HG03342 (cell line): ENCODE measurements at regions not wholly inside any gene's neighbourhood (a gene's known extent, or its start where the extent isn't known, plus 50 kb on each side); places are given as distances from the start of the nearest gene placed in this dataset.

Source experiments
- ATAC-seq: cut with Tn5 transposase; IDR thresholded peaks from one replicate; pipeline ENCODE4 v1.9.1; 2021; ENCODE audit warnings: mild to moderate bottlenecking, moderate library complexity; ENCODE audit not compliant: unreplicated experiment

DNA sequence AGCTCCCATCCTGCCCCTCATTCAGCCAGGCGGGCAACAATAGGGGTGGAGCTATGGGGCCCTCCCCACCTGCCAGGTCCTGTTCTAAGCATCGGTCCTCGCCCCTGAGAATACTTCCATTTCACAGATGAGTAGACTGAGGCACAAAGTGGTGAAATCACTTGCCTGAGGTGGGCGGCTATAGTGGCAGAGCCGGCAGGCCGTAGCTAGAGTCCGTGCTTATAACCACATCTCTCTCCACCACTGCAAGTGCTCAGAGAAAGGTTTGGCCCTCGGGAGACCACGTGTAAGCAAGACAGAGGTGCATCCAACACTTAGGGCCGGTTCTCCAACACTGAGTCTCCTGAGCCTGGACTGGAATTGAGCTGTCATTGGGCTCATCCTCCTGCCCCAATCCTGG is 145.8 kb upstream of the UNC5B start:
- ATAC-seq, result no peak

- no peak for ATAC-seq
Measured at GRCh38 chr10:71067098-71067740, 145.2 kb upstream of the UNC5B start.

- ATAC-seq, result no peak
Measured at GRCh38 chr10:71068861-71069271, 143.5 kb upstream of the UNC5B start.

DNA sequence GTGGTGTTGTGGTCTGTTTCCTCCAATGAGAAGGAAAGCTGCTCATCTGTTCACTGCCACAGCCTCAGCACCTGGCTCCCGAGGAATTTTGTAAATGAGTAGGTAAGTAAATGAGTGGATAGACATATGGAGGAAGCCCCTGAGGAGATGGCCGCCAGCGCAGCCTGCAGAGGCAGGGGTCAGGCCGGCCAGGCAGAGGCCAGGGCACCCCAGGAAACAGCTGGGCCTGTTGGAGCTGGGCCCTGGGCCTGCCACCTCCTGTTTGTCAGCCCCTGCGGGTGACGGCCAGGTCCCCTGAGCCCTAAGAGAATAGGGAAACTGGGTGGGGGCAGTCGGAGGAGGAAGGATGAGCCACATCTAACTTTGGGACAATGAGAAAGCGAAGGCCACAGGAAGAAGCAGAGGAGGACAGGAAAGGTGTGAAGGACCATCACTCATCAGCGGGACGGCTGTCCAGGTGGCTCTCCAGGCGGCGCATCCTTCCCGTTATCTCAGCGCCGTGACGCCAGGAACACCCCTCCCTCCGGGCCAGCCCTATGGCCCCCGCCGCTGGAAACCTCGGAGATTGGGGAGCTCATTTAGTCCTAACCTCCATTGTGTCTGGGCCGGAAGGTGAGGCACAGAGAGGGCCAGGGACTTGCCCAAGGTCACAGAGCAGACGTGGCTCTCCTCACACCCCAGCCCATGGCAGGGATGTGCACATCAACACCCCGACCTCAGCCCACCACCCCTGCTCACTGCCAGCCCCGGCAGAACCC is 142.3 kb upstream of the UNC5B start:
- ATAC-seq, result no peak

- no peak for ATAC-seq
Measured at GRCh38 chr10:71070741-71071140, 141.6 kb upstream of the UNC5B start.

DNA sequence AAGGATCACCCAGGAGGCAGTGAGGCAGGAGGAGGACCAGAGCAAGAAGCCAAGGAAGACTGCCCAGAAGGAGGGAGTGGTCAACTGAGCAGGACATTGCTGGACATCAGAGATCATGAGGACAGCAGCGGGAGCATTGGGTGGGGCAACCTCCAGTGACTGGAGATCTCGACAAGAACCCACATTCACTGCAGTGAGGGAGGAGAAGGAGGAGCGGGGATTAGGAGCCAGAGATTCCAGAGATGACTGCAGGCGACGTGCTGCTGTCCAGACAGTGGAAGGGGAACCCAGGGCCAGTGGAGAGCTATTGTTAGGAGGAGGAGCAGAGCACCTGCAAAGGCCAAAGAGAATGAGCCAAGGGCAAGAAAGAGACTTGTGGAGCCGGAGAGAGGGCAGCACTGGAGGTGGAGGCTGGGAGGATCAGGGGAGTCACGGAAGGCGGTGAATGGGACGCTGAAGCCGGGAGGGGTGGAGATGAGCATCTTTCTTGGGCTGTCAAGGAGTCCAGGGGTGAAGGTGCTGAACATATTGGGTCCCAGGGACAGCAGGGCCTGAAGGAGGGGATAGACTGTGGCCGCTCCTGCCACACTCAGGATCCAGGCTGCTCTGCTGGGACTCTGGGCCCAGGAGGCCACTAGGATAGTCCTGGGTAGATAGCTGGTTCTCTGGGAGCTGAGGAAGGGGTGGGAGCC is 140.1 kb upstream of the UNC5B start:
- no peak for ATAC-seq

DNA sequence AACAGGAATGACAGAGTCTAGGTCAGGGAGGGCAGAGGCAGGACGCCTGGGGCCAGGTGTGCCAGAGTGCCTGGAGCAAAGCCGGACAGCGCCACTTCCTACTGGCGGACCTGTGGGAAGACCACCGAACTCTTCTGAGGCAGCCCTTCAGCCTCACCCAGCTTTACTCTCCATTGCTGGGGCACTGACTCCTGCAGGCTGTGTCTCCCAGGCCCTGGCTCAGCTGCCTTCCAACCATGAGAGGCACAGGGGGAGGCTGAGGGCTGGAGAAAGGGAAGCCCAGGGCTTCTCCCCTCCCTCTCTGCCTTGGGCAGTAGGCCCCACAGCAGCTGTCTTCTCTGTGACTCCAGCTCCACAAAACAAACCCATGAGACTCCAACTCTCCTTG is 139.6 kb upstream of the UNC5B start:
- ATAC-seq, result no peak

DNA sequence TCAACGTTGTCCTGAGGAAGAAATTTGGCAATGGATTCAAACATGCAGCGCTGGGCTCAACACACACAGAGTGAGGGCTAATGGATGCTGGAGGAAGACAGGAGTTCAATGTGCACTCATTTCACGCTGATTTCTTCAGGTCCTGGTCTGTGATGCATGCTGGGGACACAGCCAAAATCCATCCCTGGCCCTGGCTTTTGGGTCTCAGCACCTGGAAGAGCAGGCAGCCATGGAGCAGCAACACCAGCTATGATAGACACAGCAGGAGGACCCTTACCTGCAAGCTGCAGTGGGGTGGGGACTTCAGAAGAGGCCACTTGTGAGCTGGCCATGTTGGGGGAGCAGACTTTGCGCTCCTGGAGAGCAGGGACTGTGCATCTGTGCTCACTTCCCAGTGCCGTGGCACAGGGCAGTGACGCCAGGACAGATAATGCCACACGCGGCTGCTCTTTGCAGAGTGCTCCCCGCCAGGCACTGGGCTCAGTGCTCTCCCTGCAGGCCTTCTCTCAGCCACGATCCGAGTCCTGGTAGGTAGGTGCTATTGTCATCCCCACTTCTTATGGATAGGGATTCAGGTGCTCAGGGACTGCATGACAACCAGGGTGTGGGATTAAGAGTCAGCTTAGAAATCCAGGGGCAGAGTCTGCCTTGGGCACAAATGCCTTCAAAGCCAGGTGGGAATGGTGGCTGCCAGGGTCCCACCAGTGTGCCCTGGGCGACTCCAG is 138.8 kb upstream of the UNC5B start:
- no peak for ATAC-seq

GRCh38 chr10:71074176-71074755 is 138.1 kb upstream of the UNC5B start:
- ATAC-seq, result no peak

DNA sequence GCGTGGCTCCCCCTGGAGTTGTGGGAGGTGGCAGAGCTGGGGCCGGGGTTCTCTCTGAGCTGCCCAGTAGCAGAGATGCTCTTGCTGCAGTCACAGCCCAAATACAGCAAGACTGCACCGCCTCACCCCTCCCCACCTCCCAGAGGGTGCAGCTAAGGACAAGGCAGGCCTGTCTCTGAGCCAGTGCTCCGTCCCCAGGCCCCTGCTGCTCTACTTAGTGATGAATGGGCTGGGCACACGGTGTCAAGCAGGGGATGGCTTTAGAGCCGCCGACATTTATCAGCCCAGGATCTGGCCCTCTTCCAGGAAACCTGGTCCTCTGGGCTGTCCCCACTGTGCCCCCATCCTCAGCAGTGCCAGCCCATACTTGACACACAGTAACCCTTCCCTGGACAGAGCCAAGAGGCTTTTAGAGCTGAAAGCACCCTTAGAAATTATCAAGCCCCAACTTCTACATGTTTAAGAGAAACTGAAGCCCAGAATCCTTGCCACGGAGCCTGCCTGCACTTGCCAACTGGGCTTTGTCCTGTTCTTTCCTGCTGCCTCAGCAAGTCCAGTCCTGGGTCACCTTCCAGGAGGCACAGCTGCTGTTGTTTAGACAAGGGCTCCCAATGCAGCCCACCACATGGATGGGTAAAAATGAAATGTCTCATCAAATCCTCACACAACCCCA is 137.1 kb upstream of the UNC5B start:
- no peak for ATAC-seq

- no peak for ATAC-seq
Measured at GRCh38 chr10:71075759-71076472, 136.5 kb upstream of the UNC5B start.

- ATAC-seq, result no peak
Measured at GRCh38 chr10:71076473-71077142, 135.8 kb upstream of the UNC5B start.

DNA sequence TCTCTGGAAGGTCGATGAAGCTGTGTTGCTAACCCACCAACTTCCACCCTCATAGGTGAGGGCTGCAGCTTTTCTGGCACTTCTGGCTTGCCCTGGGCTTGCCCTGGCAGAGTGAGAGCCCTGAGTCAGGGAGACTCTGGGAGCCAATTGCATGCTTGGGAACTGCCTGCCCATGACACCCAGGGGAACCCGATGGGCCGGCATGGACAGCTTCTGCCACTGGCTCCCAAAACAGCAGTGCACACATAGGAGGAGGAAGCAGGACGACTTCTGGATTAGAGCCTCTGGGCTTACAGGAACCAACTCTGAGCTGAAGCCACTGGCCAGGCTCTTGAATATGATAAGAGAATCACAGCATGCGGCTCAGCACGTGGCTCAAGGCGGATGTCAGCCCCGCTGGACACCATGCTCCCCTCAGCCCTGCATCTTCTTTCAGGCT is 135.2 kb upstream of the UNC5B start:
- no peak for ATAC-seq

DNA sequence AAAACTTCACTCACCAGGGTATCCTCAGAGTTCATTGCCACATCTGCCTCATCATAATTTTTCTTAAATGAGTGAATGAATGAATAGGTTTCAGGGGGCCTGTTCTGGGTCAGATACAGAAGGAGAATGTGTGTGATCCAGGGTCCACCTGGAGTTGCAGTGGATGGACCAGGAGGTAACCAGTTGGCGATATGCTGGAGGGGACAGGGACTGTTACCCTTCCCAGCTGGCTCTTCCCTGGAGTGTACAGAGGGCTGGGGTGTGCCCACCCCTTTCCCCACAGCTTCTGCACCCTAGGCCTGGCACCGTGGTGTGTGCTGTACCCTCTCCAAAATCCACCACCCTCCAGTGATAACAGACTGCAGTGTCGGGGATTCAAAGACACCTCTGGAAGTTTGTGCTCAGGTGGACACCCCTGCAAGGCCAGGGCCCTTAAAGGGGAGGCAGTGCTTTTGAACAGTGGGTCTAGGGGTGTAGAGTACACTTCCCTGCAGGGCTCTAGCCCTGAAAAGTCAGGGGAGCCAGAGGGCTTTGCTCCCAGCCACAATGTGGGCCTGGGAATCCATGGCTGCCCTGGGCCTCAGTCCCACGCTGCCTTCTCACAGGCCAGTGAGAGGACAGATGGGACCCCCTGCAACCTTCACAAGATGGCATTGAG is 134.4 kb upstream of the UNC5B start:
- ATAC-seq, result no peak

DNA sequence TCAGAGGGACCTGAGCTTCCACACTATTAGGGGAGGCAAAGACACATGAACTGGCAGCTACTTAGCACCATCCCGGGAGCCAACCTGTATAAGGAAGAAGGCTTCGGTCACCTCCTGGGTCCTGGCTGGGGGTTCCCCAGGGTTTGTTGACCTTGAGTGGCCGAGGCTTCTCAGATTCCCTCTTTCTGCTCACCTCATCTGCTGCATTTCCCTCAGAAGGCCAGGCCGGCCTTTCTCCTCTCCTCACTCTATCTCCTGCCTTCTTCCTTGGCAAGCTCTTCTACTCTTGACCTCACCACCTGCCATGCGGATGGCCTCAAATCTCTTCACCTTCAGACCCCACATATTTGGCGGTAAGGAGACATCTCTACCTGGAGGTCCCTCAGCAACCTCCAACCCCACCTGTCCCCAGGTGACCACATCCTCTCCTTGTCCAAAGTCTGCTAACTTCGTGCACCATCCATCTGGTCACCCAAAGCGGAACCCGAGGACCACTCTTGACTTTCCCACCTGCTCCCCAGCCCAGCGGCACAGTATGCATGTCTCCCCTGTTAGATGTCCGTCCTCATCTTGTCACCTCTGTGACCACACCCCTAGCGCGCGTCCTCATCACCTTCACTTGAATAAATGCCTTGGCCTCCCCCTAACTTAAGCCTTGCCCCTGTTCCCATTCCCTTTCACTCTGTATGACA is 133.8 kb upstream of the UNC5B start:
- ATAC-seq, result no peak

DNA sequence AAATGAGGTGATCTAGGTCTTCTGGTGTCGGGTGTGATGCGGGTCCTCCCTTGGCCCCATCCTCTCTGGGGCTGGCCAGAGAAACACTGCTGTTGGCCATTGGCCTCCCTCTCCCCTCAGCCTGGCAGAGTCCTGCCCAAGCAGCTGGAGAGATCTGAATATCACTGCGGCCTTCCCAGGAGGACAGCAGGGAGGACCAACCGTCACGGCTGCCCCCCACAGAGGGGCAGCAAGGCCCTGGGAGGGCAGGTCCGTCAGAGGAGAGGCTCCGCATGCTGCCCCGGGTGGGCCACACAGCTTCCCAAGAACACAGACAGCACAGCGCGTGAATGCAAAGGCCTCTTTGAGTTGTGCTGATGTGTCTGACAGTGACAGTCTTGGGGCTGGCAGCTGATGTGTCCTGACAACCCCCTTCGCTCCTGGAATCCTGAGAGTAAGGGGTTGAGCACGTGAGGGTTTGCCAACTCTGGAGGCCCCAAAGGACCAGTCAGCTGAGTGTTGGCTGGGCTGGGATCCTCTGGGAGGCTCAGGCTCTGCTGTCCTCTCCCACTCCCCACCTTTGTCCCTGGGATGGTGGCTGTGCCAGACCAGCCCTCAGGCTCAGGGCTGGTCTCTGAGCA is 132.5 kb upstream of the UNC5B start:
- no peak for ATAC-seq

GRCh38 chr10:71080381-71081228 is 131.8 kb upstream of the UNC5B start:
- ATAC-seq, result no peak
